GM21526 (cell line): ENCODE measurements at regions not wholly inside any gene's neighbourhood (a gene's known extent, or its start where the extent isn't known, plus 50 kb on each side); places are given as distances from the start of the nearest gene placed in this dataset.
"Not testable (repeated sequence)": the region's sequence is repeated elsewhere in the genome, so short reads cannot be mapped to it uniquely, and the experiment has no call there.

ENCODE experiments used
- ATAC-seq: cut with Tn5 transposase; IDR thresholded peaks from one replicate; pipeline ENCODE4 v1.9.1; 2021; ENCODE audit warnings: moderate library complexity; ENCODE audit not compliant: unreplicated experiment, low FRiP score

DNA sequence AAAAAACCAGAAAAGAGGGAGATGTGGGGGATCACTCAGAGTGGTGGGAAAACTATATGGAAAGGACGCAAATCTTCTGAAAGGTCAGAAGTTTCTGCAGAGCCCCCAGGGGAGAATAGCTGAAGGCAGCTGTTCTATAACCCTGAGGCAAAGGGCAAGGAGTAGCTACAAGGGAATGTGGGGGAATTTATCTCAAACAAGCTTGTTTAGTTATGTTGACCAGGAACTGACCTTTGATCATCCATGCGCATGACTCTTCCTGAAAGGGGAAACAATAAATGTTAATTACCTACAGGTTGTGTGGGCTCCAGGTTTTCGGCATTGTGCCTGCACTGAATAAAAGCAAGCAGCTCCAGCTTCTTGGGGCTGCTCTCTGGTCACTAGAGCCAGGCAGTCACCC is 968.5 kb downstream of the AACS start:
- no peak for ATAC-seq

GRCh38 chr12:126036348-126036747 is 971.1 kb downstream of the AACS start:
- no peak for ATAC-seq

DNA sequence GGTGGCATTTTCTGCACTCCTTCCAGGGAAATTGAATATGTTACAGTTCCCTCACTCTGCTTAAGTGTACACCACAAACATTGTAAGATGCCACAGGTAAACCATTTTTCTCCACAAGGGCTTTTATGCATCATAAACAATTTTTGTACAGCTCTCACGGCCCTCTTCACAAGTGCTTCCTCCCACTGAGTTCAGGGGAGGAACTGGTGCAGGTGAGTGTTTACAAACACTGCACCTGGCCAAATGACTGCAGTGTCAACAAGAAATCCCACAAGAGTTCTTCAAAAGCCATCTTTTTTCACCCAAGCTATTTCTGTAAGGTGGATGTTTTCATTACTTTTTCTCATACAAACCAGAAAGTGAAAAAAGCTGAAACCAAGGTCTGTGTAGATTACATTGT is 973.2 kb downstream of the AACS start:
- no peak for ATAC-seq

DNA sequence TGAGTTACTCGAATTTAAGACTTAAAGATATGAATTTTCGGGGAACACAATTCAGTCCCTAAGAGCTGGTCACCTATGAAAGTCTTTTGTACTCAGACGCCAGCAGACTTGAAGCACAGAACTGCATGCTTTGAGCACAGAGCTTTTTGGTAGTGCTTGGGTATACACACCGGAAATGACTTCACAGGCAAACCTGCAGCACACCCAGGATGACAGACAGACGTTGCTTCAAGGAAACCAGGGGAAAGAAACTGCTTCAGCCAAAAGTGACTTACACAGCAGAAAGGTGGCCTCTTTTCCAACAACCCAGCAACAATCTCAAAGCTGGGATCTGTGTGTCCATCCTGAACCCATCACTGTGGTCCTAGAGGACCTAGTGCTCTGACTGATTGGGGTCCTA is 975.1 kb downstream of the AACS start:
- no peak for ATAC-seq

GRCh38 chr12:126042286-126042685 is 977.1 kb downstream of the AACS start:
- no peak for ATAC-seq

GRCh38 chr12:126049501-126049900 is 984.3 kb downstream of the AACS start:
- ATAC-seq = not testable (repeated sequence)

DNA sequence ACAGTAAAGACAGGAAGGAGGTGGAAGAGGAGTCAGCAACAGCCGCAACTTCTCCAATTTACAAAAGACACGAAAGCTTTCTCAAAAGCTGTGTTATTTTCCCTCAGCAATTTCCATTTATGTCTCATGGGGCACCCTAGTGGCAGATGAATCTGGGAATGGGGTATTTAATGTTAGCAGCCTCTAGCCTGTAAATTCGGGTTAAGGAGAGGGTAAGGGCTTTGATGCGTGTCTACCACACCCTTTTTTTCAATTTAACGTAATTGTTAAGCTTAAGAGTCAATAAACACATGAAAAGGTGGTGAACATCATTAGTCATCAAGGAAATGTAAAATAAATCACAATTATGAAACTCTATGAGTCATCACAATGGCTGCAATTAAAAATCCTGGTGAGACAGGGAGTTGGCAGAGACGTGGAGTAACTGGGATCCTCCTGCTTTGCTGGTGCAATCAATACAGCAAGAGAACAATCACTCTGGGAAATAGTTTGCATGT is 986.4 kb downstream of the AACS start:
- no peak for ATAC-seq

DNA sequence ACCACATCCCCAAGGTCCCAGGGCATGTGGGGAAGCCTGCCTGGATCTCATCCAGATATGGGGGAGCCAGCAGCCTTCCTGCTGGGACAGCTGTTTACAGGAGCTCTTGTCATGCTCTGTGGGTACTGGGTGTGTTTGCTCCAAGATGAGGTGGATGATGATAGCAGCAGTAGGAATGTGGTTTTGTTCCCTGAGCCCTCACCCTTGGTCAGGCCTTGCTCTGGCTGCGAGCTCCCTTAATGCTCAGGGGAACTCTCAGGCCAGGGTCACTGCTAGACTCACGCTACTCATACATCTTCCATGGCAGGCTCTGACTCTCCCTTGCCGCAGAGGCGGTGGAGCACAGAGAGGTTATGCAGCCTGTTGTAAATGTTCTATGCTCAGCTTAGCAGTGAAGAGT is 990.3 kb downstream of the AACS start:
- no peak for ATAC-seq

DNA sequence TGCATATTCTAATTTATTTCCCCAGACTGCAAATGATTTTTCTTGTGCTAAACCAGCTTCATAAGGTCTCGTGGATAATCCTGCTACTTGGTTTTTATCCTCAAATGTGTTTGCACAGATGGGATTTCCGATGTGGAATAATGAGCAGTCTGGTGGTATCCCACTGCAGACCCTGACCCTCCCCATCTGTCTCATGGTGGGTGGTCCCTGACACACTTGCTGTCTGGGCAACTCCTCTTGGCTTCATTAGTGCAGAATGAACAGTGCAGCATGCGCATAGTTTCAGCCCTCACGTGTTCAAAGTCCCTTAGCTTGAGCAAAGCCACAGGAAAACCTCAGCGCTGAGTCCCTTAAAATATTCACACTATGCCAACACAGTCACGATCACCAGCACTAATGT is 996.5 kb downstream of the AACS start:
- no peak for ATAC-seq

DNA sequence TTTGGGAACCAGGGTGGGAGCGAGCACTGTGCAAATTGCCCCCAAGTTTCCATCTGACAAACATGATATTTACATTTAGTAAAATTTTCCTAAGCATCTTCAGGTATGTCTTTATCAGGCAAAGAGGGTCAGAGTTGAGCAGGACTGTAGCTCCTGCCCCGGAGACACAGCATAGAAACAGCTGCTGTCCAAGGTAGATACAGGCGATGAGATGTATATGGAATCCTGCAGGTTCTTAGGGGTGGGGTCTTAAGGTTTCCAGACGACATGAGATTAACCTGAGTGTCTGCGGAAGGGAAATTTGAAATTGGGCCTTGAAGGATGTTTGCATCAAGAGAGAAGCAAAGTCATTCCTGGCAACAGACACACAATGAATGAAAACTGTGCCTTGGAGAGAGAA is 998.8 kb downstream of the AACS start:
- no peak for ATAC-seq

DNA sequence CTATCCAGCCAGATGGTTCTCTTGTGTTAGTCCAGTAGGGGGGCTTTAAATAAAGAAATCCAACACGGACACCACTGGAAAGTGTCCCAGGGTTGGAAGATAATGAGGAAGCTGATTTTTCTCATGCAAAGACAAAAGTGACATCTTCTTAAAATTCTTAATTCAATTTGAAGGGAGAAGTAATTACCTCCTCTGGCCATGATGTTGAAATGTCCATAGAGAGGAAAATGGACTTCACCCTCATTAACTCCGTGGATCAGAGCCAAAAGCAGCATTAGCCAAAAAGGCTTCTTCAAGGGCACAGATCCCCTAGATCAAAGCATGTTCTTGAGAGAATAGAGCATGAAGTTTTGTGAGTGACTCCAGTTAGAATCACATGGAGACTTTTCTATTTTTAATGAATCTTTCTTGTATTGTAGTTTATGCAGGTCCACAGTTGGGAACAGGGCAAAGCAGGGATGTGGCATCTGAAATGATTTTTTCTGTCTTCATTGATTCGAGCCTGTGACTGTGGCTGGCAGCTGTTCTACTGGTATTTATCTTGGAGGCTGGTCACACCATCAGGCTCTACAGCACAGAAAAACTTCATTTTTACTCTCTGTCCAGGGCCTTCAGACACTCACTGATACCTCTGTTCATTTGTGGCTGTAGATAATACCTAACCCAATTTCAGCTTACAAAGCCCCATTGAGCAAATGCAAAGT is 1002.5 kb downstream of the AACS start:
- no peak for ATAC-seq

DNA sequence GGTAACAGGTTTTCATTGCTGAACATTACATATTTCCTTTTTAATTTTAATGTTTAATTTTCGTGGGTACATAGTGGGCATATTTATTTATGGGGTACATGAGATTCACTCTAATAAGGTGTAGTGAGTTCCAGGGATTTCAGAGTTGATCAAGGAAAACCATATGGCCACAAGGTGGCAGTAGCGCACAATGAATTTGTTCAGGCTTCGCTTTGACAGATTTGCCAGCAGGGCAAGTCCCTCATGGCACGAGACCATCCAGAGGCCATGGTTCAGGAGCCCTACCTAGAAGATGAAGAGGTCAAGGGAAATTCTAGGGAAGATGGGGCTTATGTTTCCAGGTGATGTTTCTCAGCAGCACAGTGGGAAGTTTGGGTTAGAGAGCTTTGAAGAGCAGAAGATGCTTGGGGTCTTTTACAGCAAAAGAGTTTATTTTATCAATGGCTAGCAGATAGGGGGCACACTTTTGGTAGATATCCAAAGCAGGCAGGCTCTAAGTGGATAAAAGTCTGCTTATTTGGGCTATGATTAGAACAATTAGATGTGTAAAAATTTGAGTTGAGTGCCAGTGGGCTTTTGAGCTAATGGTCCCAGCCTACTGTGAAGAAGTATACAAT is 1004.4 kb downstream of the AACS start:
- ATAC-seq = peak; percentile 59

GRCh38 chr12:126076515-126076914 is 1011.3 kb downstream of the AACS start:
- no peak for ATAC-seq

DNA sequence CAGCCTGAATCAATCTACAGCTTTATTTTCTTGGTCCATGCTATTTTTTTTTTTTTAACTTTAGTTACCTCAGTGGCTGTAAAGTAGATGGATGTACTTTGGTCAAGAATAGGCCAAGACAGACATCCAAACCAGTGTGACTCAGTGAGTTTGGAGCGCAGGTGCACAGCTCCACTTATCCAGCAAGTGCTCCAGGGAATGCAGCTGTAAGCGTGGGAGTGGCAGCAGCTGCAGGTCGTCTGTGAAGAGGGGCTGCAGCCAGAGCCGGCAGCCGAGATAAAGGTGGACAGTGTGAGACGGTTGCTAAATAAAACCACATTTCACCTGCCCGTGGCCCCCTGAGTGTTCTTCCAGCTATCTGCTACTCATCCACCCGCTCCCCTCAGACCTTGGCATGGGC is 1018.7 kb downstream of the AACS start:
- ATAC-seq = no peak

GRCh38 chr12:126084480-126084879 is 1019.2 kb downstream of the AACS start:
- ATAC-seq = no peak

DNA sequence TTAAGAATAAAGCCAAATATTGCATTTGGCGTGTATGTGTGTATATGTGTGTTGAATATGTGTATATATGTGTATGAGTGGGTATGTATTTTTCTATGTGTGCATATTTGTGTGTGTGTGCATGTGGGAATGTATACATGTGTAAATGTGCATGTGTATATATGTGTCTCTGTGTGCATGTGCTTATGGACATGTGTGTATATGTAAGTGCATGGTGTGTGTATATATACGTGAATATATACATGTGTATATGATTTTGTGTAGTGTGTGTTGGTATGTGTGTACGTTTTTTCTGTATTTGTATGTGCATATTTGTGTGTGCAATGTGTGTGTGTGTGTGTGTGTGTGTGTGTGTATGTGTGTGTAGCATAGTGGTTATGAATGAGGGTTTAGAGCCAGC is 1021.0 kb downstream of the AACS start:
- no peak for ATAC-seq

- no peak for ATAC-seq
Observed at GRCh38 chr12:126087692-126088091, 1022.5 kb downstream of the AACS start.

- no peak for ATAC-seq
Observed at GRCh38 chr12:126093908-126094307, 1028.7 kb downstream of the AACS start.

- no peak for ATAC-seq
Observed at GRCh38 chr12:126095748-126096510, 1030.7 kb downstream of the AACS start.

DNA sequence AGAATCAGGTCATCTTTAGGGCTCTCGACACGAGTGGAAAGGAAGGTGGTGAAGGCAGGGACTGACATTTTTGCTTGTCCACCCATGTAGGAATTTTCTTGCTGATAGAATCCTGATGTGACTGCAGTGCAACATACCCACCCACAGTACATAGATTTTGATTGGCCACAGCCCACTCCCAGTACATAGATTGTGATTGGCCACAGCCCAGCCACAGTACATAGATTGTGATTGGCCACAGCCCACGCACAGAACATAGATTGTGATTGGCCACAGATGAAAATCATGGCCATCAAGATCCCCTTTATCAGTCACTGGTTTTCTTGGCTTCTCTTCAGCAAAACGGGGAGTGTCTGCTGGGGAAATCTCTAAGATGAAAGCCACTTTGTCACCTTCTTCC is 1041.5 kb downstream of the AACS start:
- no peak for ATAC-seq

DNA sequence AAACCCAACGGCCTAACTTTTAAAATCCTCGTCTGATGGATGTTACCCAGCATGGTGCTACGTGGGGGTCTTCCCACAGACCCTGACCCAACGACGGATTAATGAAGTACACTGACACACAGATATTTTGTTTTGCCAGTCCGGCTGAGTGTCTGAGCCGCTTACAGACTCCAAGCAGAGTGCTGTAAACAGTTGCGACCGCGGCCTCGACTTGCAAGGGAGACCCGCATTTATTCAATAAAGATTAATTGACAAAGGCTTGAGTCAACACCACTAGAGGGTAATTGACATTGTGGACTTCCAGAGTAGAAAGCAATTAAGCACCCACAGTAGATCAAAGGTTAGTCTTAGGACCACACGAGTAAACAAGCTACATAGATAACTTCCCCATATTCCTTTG is 1042.4 kb downstream of the AACS start:
- ATAC-seq = no peak

DNA sequence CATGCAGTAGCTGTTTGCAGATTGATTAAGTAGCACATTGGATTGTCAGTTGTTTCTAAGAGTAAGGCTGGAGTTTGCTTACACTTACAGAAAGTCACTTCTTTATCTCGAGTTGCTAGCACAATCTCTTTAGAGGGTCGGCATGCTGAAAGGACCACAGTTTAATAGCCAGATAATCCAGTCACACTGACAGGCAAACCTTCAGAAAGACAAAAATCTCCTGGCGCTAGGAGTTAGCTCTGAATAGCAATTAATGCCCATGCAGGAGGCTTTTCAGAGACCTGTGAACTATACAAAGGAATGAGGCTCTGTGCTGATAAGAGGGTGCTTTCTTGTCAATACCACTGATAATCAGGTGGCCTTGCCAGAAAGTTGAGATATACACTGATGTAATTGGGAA is 1043.0 kb downstream of the AACS start:
- ATAC-seq = no peak
